Duodenal mucosa (tissue), 2 donors: ENCODE measurements at regions not wholly inside any gene's neighbourhood (a gene's known extent, or its start where the extent isn't known, plus 50 kb on each side); places are given as distances from the start of the nearest gene placed in this dataset.

Experiments used
- H3K27ac ChIP-seq: one replicate; pipeline ENCODE4 v1.7.0; 2013; ENCODE audit warnings: low read depth, low read length
- H3K27me3 ChIP-seq, 2 donors: one replicate each; pipeline ENCODE4 v1.7.0; 2013; ENCODE audit warnings: low read length in 2 of 2, control low read depth in 1 of 2; ENCODE audit not compliant: insufficient read depth in 2 of 2, control insufficient read depth in 1 of 2
- H3K36me3 ChIP-seq, 2 donors: one replicate each; pipeline ENCODE4 v1.7.0; 2013; ENCODE audit warnings: low read length in 2 of 2, control low read depth in 1 of 2; ENCODE audit not compliant: insufficient read depth in 2 of 2, control insufficient read depth in 1 of 2
- H3K4me1 ChIP-seq, 2 donors: one replicate each; pipeline ENCODE4 v1.7.0; 2013; ENCODE audit warnings: low read length in 2 of 2, control low read depth in 1 of 2; ENCODE audit not compliant: insufficient read depth in 2 of 2, control insufficient read depth in 1 of 2
- H3K4me3 ChIP-seq, 2 donors: one replicate each; pipeline ENCODE4 v1.7.0; 2013; ENCODE audit warnings: low read length in 2 of 2, low read depth in 1 of 2
- H3K9ac ChIP-seq, 2 donors: one replicate each; pipeline ENCODE4 v1.7.0; 2013; ENCODE audit warnings: low read length in 2 of 2, low read depth in 1 of 2
- H3K9me3 ChIP-seq, 2 donors: one replicate each; pipeline ENCODE4 v1.7.0; 2013; ENCODE audit warnings: low read length in 2 of 2, control low read depth in 1 of 2; ENCODE audit not compliant: control insufficient read depth in 1 of 2

GRCh38 chr17:77438241-77439188 is 297.7 kb downstream of the SEC14L1 start:
- H3K9me3 ChIP-seq, result no peaks in the 10 kb centered on the region
- no peak overlapping the region for H3K4me3 ChIP-seq
- no peak overlapping the region for H3K9ac ChIP-seq
- H3K36me3 ChIP-seq, result no peaks in the 10 kb centered on the region
- no peak overlapping the region for H3K27ac ChIP-seq
- H3K27me3 ChIP-seq, result no peaks in the 10 kb centered on the region
- H3K4me1 ChIP-seq, result peaks cover 82 to 93% of the 10 kb centered on the region in 2 donors

GRCh38 chr17:77439189-77440018 is 298.6 kb downstream of the SEC14L1 start:
- Histone ChIP-seq H3K4me1 (peaks cover 84 to 93% of the 10 kb centered on the region in 2 donors), H3K9ac (no peak overlapping the region), H3K4me3 (peak overlapping the region in 1 of 2 donors; percentile 4), H3K27ac (no peak overlapping the region), H3K36me3 (no peaks in the 10 kb centered on the region), H3K27me3 (no peaks in the 10 kb centered on the region), H3K9me3 (no peaks in the 10 kb centered on the region)

- Histone ChIP-seq H3K27me3 (no peaks in the 10 kb centered on the region), H3K9me3 (no peaks in the 10 kb centered on the region), H3K27ac (peak overlapping the region; percentile 72), H3K4me3 (peak overlapping the region in 1 of 2 donors; percentile 9), H3K9ac (peak overlapping the region; percentile 34 to 46), H3K4me1 (peaks cover 84 to 95% of the 10 kb centered on the region in 2 donors), H3K36me3 (no peaks in the 10 kb centered on the region)
Measured at GRCh38 chr17:77440560-77440981, 299.8 kb downstream of the SEC14L1 start.

DNA sequence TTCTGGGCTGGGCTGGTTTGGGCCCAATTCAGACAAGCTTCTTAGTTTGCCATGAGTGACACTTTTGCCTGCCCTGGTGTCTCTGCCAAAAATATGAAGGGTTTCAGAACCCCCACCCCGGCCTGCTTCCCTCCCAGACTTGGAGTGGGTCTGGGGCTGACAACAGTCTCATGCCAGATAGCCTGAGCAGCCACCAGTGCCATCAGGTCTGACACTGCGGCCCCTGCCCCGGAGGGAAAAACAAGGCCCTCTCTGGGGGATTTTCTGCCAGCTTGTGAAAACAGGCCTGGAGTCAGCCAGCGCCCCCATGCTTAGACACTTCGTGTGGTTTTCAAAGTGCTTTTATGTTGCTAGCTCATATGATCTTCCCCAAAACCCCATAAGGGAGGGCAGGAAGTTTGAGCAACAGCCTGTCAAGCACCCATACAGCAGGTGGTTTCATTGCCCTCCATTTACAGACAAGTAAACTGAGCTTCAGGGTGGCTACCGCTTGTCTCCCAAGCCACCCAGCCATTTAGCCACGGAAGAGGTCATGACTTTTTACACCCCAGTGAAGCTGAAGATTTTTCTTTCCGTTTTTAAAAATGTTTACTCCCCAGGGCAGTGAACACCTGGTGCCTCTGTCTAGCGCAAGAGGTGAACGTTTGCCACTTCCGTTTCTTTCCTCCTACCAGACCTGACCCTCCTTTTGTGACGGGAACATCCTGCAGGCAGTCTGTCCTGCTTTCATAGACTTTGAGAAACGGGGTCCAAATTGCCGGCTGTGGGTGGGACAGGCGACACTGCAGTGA is 300.6 kb downstream of the SEC14L1 start:
- Histone ChIP-seq H3K27me3 (no peaks in the 10 kb centered on the region), H3K4me1 (peaks cover 82 to 96% of the 10 kb centered on the region in 2 donors), H3K36me3 (no peaks in the 10 kb centered on the region), H3K27ac (peak overlapping the region; percentile 72), H3K9ac (peak overlapping the region; percentile 35 to 46), H3K4me3 (peak overlapping the region; percentile 9 to 51), H3K9me3 (no peaks in the 10 kb centered on the region)

- peak overlapping the region; percentile 72 for H3K27ac ChIP-seq
- peak overlapping the region; percentile 1 to 51 for H3K4me3 ChIP-seq
- H3K9me3 ChIP-seq, result no peaks in the 10 kb centered on the region
- peaks cover 82 to 96% of the 10 kb centered on the region in 2 donors for H3K4me1 ChIP-seq
- peaks cover 0 to 1% of the 10 kb centered on the region in 2 donors for H3K36me3 ChIP-seq
- H3K9ac ChIP-seq, result peak overlapping the region in 1 of 2 donors; percentile 46
- no peaks in the 10 kb centered on the region for H3K27me3 ChIP-seq
Measured at GRCh38 chr17:77441940-77442339, 301.2 kb downstream of the SEC14L1 start.

GRCh38 chr17:77442976-77443747 is 302.4 kb downstream of the SEC14L1 start:
- no peaks in the 10 kb centered on the region for H3K9me3 ChIP-seq
- H3K4me3 ChIP-seq, result no peak overlapping the region
- no peak overlapping the region for H3K27ac ChIP-seq
- no peak overlapping the region for H3K9ac ChIP-seq
- H3K36me3 ChIP-seq, result peaks cover 0 to 6% of the 10 kb centered on the region in 2 donors
- H3K4me1 ChIP-seq, result peaks cover 81 to 91% of the 10 kb centered on the region in 2 donors
- H3K27me3 ChIP-seq, result no peaks in the 10 kb centered on the region

DNA sequence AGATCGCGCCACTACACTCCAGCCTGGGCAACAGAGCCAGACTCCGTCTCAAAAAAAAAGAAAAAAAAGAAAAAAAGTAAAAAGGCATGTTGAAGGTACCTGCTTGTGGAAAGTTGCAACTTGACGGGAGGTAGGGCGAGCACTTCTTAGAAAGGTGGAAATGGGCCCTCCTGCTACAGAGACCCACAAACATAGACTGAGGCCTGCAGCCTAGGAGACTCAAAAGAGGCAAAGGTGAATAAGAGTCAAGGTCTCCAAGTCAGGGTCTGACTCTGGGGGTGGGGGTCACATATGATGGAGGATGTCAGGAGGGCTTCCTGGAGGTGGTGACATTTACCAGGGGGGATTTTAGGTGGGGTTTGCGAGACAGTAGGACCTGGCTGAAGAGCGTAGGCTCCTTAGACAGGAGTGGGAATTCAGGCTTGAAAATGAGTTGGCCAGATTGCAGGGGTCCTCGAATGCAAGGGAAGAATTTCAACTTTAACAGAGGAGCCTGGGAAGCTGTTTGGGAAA is 303.0 kb downstream of the SEC14L1 start:
- no peaks in the 10 kb centered on the region for H3K9me3 ChIP-seq
- peaks cover 0 to 6% of the 10 kb centered on the region in 2 donors for H3K36me3 ChIP-seq
- no peak overlapping the region for H3K9ac ChIP-seq
- H3K4me1 ChIP-seq, result peaks cover 74 to 86% of the 10 kb centered on the region in 2 donors
- H3K4me3 ChIP-seq, result no peak overlapping the region
- H3K27me3 ChIP-seq, result no peaks in the 10 kb centered on the region
- H3K27ac ChIP-seq, result no peak overlapping the region

DNA sequence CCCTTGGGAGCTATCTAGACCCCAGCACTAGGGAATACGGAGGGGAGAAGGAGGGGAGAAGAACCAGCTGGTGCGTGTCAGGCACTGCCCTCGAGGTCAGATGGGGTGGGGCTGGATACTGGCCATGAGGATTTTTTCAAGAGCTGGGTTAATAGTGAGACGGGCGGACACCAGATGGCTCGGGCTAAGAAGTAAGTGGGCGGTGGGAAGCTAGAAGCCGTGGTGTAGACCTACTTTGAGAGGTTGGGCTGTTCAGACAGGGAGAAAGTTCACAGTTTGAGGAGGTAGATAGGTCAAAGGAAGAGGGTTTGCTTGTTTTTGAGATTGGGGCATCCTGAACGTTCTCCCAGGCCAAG is 303.8 kb downstream of the SEC14L1 start:
- H3K4me1 ChIP-seq, result peaks cover 73 to 86% of the 10 kb centered on the region in 2 donors
- H3K4me3 ChIP-seq, result peak overlapping the region; percentile 41 to 69
- H3K9ac ChIP-seq, result peak overlapping the region; percentile 4 to 45
- H3K27me3 ChIP-seq, result no peaks in the 10 kb centered on the region
- no peaks in the 10 kb centered on the region for H3K9me3 ChIP-seq
- H3K27ac ChIP-seq, result peak overlapping the region; percentile 69
- peaks cover 0 to 6% of the 10 kb centered on the region in 2 donors for H3K36me3 ChIP-seq
